ENCODE measurements at regions not wholly inside any gene's neighbourhood (a gene's known extent, or its start where the extent isn't known, plus 50 kb on each side); places are given as distances from the start of the nearest gene placed in this dataset.

DNA sequence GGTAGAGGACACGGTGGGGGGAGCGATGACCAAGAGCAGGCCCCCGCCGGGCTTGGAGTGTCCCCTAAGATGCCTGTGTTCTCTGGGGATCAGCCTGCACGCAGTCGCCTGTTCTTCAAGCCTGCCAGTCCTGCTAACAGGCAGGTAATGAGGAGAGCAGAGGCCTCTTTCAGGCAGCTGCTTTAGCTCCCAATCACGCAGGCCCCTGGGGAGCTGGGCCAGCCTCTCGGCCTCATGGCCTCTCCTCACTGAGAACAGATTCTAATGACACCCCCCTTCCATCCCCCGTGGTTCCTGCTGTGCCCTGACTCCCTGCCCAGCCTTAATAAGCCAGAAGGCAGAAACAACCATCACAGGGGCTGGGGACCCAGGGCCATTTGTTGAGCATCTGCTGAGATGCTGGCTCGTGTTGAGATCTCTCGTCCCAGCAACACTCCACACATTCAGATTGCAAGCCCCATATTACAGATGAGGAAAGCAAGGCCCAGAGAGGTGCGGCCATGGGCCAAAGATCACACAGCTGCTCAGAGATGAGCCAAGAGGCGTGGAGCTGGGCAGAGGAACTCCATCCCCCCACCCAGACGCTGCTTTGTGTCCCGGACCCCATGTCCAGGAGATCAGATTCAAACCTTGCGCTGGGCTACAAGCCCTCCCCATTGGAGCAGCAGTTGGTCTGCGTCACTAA lies 71.6 kb upstream of the CASZ1 start:
- no peak overlapping the region for H3K4me3 ChIP-seq (ENCODE audit: low read length in 2 of 2)
- H3K4me1 Mint-ChIP-seq: peaks cover 4 to 18% (median 12%) of the 10 kb centered on the region in 4 donors
- peak overlapping the region in 1 of 7 donors; percentile 81 for H3K27ac Mint-ChIP-seq
- peaks cover 26 to 53% of the 10 kb centered on the region in 2 donors for H3K27me3 Mint-ChIP-seq
- H3K4me3 Mint-ChIP-seq: peak overlapping the region in 7 of 8 donors; percentile 24 to 74 (median 48)
- DNase-seq: no peak
- peaks cover 25% of the 10 kb centered on the region for H3K27me3 ChIP-seq (ENCODE audit: insufficient read depth, low read length)
- no peak overlapping the region for H3K27ac ChIP-seq (ENCODE audit: low read depth, low read length)
- peaks cover 13% of the 10 kb centered on the region for H3K4me1 ChIP-seq (ENCODE audit: insufficient read depth, low read length)
- no peaks in the 10 kb centered on the region for H3K36me3 ChIP-seq (ENCODE audit: insufficient read depth, low read length)
- ChIA-PET POLR2A (ENCODE audit: partially characterized antibody) (no interaction called here), CTCF (ENCODE audit: partially characterized antibody) (interaction anchor here (0.7 to 4.9 kb wide), 4 partner anchors 9 to 373 kb away, joined by 3 to 45 read pairs (median 5); no protein-coding TSS in a partner anchor)
- no peaks in the 10 kb centered on the region for H3K36me3 Mint-ChIP-seq
- no peaks in the 10 kb centered on the region for H3K9me3 ChIP-seq (ENCODE audit: control insufficient read depth in 1 of 2, low read length in 2 of 2)
- intact Hi-C loops (cut with micrococcal nuclease): loop anchor here (1.0 to 2.0 kb wide), 5 partner anchors 73 to 437 kb away; partner anchors contain the start of gene CENPS
- no peaks in the 10 kb centered on the region for H3K9me3 Mint-ChIP-seq

GRCh38 chr1:10868599-10868965 lies 72.1 kb upstream of the CASZ1 start:
- no peak overlapping the region for H3K4me3 ChIP-seq (ENCODE audit: low read length in 2 of 2)
- Mint-ChIP-seq H3K9me3 (no peaks in the 10 kb centered on the region), H3K27ac (no peak overlapping the region), H3K4me3 (no peak overlapping the region), H3K36me3 (no peaks in the 10 kb centered on the region), H3K27me3 (peaks cover 24 to 49% of the 10 kb centered on the region in 2 donors), H3K4me1 (peaks cover 4 to 18% (median 12%) of the 10 kb centered on the region in 4 donors)
- no peaks in the 10 kb centered on the region for H3K9me3 ChIP-seq (ENCODE audit: control insufficient read depth in 1 of 2, low read length in 2 of 2)
- ChIA-PET POLR2A (ENCODE audit: partially characterized antibody) (no interaction called here), CTCF (ENCODE audit: partially characterized antibody) (interaction anchor here (0.7 to 4.9 kb wide), 5 partner anchors 10 to 374 kb away, joined by 3 to 45 read pairs (median 5); no protein-coding TSS in a partner anchor)
- peaks cover 13% of the 10 kb centered on the region for H3K4me1 ChIP-seq (ENCODE audit: insufficient read depth, low read length)
- no peak overlapping the region for H3K27ac ChIP-seq (ENCODE audit: low read depth, low read length)
- H3K27me3 ChIP-seq (ENCODE audit: insufficient read depth, low read length): peaks cover 21% of the 10 kb centered on the region
- H3K36me3 ChIP-seq (ENCODE audit: insufficient read depth, low read length): no peaks in the 10 kb centered on the region
- intact Hi-C loops (cut with micrococcal nuclease): no loop called here
- DNase-seq: no peak

DNA sequence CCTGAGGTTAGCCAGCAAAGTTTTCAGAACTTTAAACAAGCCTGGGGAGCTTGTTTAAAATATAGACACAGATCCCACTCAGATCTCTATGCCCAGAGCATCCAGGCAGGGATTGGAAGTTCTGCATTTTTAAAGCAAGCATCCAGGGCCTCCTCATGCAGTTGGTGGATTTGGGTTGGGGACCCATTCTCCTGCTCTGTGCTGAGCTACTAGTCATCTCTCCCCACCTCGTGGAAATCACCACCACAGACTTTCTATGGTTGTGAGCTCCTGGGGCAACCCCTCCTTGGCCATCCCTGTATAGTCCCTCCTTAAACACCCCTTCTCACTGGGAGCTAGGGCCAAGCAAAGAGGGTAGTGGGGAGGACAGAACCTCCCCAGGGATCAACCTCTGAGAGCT lies 73.5 kb upstream of the CASZ1 start:
- H3K27me3 ChIP-seq (ENCODE audit: insufficient read depth, low read length): peaks cover 21% of the 10 kb centered on the region
- no peaks in the 10 kb centered on the region for H3K36me3 Mint-ChIP-seq
- no peak overlapping the region for H3K4me3 Mint-ChIP-seq
- POLR2A ChIA-PET (ENCODE audit: partially characterized antibody): interaction anchor here (1.0 kb wide), 1 partner anchor 36 kb away, joined by 3 read pairs; no protein-coding TSS in a partner anchor
- no peak for DNase-seq
- H3K27ac Mint-ChIP-seq: no peak overlapping the region
- intact Hi-C loops (cut with micrococcal nuclease): no loop called here
- H3K36me3 ChIP-seq (ENCODE audit: insufficient read depth, low read length): no peaks in the 10 kb centered on the region
- peaks cover 4 to 18% (median 10%) of the 10 kb centered on the region in 4 donors for H3K4me1 Mint-ChIP-seq
- H3K27me3 Mint-ChIP-seq: peaks cover 22 to 39% of the 10 kb centered on the region in 2 donors
- CTCF ChIA-PET (ENCODE audit: partially characterized antibody): interaction anchor here (0.8 to 2.1 kb wide), 7 partner anchors 11 to 375 kb away, joined by 3 to 10 read pairs (median 5); no protein-coding TSS in a partner anchor
- peaks cover 13% of the 10 kb centered on the region for H3K4me1 ChIP-seq (ENCODE audit: insufficient read depth, low read length)
- H3K4me3 ChIP-seq (ENCODE audit: low read length in 2 of 2): no peak overlapping the region
- H3K27ac ChIP-seq (ENCODE audit: low read depth, low read length): no peak overlapping the region
- no peaks in the 10 kb centered on the region for H3K9me3 Mint-ChIP-seq
- H3K9me3 ChIP-seq (ENCODE audit: control insufficient read depth in 1 of 2, low read length in 2 of 2): no peaks in the 10 kb centered on the region

DNA sequence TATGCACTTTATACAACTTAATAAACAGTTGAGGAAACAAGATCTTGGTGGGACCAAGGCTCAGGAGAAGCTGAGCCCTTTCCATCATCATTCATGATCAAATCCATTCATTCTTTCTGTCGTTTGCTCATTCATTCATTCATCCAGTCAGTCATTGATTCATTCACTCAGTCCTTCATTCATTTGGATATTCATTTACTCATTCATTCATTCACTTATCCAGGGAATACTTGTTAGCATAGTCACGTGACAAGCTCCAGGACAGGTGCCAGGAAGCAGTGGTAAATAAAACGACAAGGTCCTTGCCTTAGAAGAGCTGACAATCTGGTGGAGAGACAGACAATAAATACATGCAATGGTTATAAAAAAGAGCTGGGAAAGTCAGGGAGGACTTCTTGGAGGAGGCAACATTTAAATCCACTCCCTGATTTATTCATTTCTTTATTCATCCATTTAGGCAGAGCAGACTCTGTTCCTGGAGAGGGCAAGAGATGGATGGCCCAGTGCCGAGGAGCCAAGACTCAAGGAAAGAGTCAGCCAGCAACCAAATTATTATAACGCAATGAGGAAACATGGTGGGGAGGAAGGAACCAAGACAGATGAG lies 74.1 kb upstream of the CASZ1 start:
- ChIA-PET CTCF (ENCODE audit: partially characterized antibody) (interaction anchor here (0.7 to 1.9 kb wide), 3 partner anchors 39 to 376 kb away, joined by 3 to 10 read pairs (median 4); no protein-coding TSS in a partner anchor), POLR2A (ENCODE audit: partially characterized antibody) (no interaction called here)
- Mint-ChIP-seq H3K4me3 (no peak overlapping the region), H3K36me3 (no peaks in the 10 kb centered on the region), H3K27me3 (peaks cover 19 to 37% of the 10 kb centered on the region in 2 donors), H3K4me1 (peaks cover 4 to 14% (median 10%) of the 10 kb centered on the region in 4 donors), H3K27ac (peak overlapping the region in 1 of 7 donors; percentile 45), H3K9me3 (no peaks in the 10 kb centered on the region)
- H3K4me1 ChIP-seq (ENCODE audit: insufficient read depth, low read length): peaks cover 13% of the 10 kb centered on the region
- no peak overlapping the region for H3K27ac ChIP-seq (ENCODE audit: low read depth, low read length)
- H3K27me3 ChIP-seq (ENCODE audit: insufficient read depth, low read length): peaks cover 21% of the 10 kb centered on the region
- DNase-seq: no peak
- H3K4me3 ChIP-seq (ENCODE audit: low read length in 2 of 2): no peak overlapping the region
- H3K36me3 ChIP-seq (ENCODE audit: insufficient read depth, low read length): no peaks in the 10 kb centered on the region
- intact Hi-C loops (cut with micrococcal nuclease): no loop called here
- H3K9me3 ChIP-seq (ENCODE audit: control insufficient read depth in 1 of 2, low read length in 2 of 2): no peaks in the 10 kb centered on the region

- H3K4me1 ChIP-seq (ENCODE audit: insufficient read depth, low read length): no peaks in the 10 kb centered on the region
- POLR2A ChIA-PET (ENCODE audit: partially characterized antibody): no interaction called here
- H3K4me3 ChIP-seq (ENCODE audit: low read length in 2 of 2): no peak overlapping the region
- intact Hi-C loops (cut with micrococcal nuclease): no loop called here
- Mint-ChIP-seq H3K4me1 (no peaks in the 10 kb centered on the region), H3K27ac (no peak overlapping the region), H3K4me3 (no peak overlapping the region), H3K36me3 (no peaks in the 10 kb centered on the region), H3K27me3 (peaks cover 10 to 23% of the 10 kb centered on the region in 2 donors), H3K9me3 (no peaks in the 10 kb centered on the region)
- no peak overlapping the region for H3K27ac ChIP-seq (ENCODE audit: low read depth, low read length)
- H3K36me3 ChIP-seq (ENCODE audit: insufficient read depth, low read length): no peaks in the 10 kb centered on the region
- CTCF ChIA-PET (ENCODE audit: partially characterized antibody): no interaction called here
- no peak for DNase-seq
- peaks cover 8% of the 10 kb centered on the region for H3K27me3 ChIP-seq (ENCODE audit: insufficient read depth, low read length)
- no peaks in the 10 kb centered on the region for H3K9me3 ChIP-seq (ENCODE audit: control insufficient read depth in 1 of 2, low read length in 2 of 2)
These were observed 76.7 kb upstream of the CASZ1 start for GRCh38 chr1:10873189-10873588.

GRCh38 chr1:10874351-10874750 lies 77.9 kb upstream of the CASZ1 start:
- CTCF ChIA-PET (ENCODE audit: partially characterized antibody): no interaction called here
- H3K9me3 Mint-ChIP-seq: no peaks in the 10 kb centered on the region
- POLR2A ChIA-PET (ENCODE audit: partially characterized antibody): no interaction called here

DNA sequence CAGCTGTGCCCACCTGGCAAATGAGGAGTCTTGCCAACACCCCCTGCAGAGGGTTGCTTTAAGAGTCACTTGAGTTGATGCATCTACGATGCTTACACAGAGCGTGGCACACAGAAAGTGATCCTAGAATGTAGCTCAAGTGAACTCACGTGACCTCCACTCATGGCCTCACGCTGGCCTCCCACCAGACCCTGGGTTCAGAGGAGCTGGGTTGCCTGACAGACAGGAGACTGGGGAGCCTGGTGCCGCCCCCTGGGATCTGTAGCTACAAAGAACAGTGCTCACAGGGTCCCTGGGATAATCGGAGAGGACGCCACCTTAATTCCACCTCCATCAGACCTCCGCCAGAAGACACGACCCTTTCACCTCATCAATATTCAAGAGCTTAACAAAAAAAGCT lies 81.4 kb upstream of the CASZ1 start:
- no peak for DNase-seq
- no peaks in the 10 kb centered on the region for H3K9me3 Mint-ChIP-seq
- H3K27me3 Mint-ChIP-seq: peaks cover 4 to 7% of the 10 kb centered on the region in 2 donors
- H3K36me3 Mint-ChIP-seq: no peaks in the 10 kb centered on the region
- Histone ChIP-seq H3K9me3 (ENCODE audit: control insufficient read depth in 1 of 2, low read length in 2 of 2) (no peaks in the 10 kb centered on the region), H3K27me3 (ENCODE audit: insufficient read depth, low read length) (no peaks in the 10 kb centered on the region), H3K4me3 (ENCODE audit: low read length in 2 of 2) (no peak overlapping the region), H3K27ac (ENCODE audit: low read depth, low read length) (no peak overlapping the region), H3K36me3 (ENCODE audit: insufficient read depth, low read length) (no peaks in the 10 kb centered on the region), H3K4me1 (ENCODE audit: insufficient read depth, low read length) (no peaks in the 10 kb centered on the region)
- ChIA-PET CTCF (ENCODE audit: partially characterized antibody) (no interaction called here), POLR2A (ENCODE audit: partially characterized antibody) (no interaction called here)
- intact Hi-C loops (cut with micrococcal nuclease): no loop called here
- H3K4me1 Mint-ChIP-seq: no peaks in the 10 kb centered on the region
- no peak overlapping the region for H3K27ac Mint-ChIP-seq
- no peak overlapping the region for H3K4me3 Mint-ChIP-seq

More at GRCh38 chr1:10874351-10874750, 77.9 kb upstream of the CASZ1 start:
- Histone ChIP-seq H3K4me3 (ENCODE audit: low read length in 2 of 2) (no peak overlapping the region), H3K9me3 (ENCODE audit: control insufficient read depth in 1 of 2, low read length in 2 of 2) (no peaks in the 10 kb centered on the region), H3K4me1 (ENCODE audit: insufficient read depth, low read length) (no peaks in the 10 kb centered on the region), H3K36me3 (ENCODE audit: insufficient read depth, low read length) (no peaks in the 10 kb centered on the region), H3K27me3 (ENCODE audit: insufficient read depth, low read length) (peaks cover 5% of the 10 kb centered on the region), H3K27ac (ENCODE audit: low read depth, low read length) (no peak overlapping the region)
- Mint-ChIP-seq H3K4me1 (no peaks in the 10 kb centered on the region), H3K27ac (no peak overlapping the region), H3K4me3 (no peak overlapping the region), H3K27me3 (peaks cover 7 to 18% of the 10 kb centered on the region in 2 donors), H3K36me3 (no peaks in the 10 kb centered on the region)
- intact Hi-C loops (cut with micrococcal nuclease): no loop called here
- DNase-seq: no peak

All from CD4-positive, alpha-beta memory T cell (primary cell).